Mesothelial cell of epicardium (in vitro differentiated cells): ENCODE measurements at regions not wholly inside any gene's neighbourhood (a gene's known extent, or its start where the extent isn't known, plus 50 kb on each side); places are given as distances from the start of the nearest gene placed in this dataset.
A peak's percentile ranks its signal among the peaks of the same experiment; 100 is the strongest.
"Not testable (repeated sequence)": the region's sequence is repeated elsewhere in the genome, so short reads cannot be mapped to it uniquely, and the experiment has no call there.

Source experiments
- DNase-seq, 2 experiments: peaks; one replicate each; pipeline ENCODE4 v3.0.0; 2021; ENCODE audit warnings: low spot score in 2 of 2; ENCODE audit not compliant: unreplicated experiment in 2 of 2
- H3K27ac Mint-ChIP-seq: 2 replicates; pipeline ENCODE4 v1.8.0; 2021; ENCODE audit warnings: mixed read lengths
- H3K27me3 Mint-ChIP-seq: 2 replicates; pipeline ENCODE4 v1.8.0; 2021; ENCODE audit warnings: low read depth, mixed read lengths
- H3K36me3 Mint-ChIP-seq: 2 replicates; pipeline ENCODE4 v1.8.0; 2021; ENCODE audit warnings: mixed read lengths
- H3K4me1 Mint-ChIP-seq: 2 replicates; pipeline ENCODE4 v1.8.0; 2021; ENCODE audit warnings: mixed read lengths
- H3K4me3 Mint-ChIP-seq: 2 replicates; pipeline ENCODE4 v1.8.0; 2021; ENCODE audit warnings: mild to moderate bottlenecking, moderate library complexity, mixed read lengths
- H3K9me3 Mint-ChIP-seq: 2 replicates; pipeline ENCODE4 v1.8.0; 2021; ENCODE audit warnings: mixed read lengths
- TF ChIP-seq, protein P1 (sequence below): fragments of 200-600 bp; sonication (generic); IDR thresholded peaks from one replicate; pipeline ENCODE4 v1.5.0; 2021; ENCODE audit warnings: antibody characterized with exemption; ENCODE audit not compliant: unreplicated experiment

DNA sequence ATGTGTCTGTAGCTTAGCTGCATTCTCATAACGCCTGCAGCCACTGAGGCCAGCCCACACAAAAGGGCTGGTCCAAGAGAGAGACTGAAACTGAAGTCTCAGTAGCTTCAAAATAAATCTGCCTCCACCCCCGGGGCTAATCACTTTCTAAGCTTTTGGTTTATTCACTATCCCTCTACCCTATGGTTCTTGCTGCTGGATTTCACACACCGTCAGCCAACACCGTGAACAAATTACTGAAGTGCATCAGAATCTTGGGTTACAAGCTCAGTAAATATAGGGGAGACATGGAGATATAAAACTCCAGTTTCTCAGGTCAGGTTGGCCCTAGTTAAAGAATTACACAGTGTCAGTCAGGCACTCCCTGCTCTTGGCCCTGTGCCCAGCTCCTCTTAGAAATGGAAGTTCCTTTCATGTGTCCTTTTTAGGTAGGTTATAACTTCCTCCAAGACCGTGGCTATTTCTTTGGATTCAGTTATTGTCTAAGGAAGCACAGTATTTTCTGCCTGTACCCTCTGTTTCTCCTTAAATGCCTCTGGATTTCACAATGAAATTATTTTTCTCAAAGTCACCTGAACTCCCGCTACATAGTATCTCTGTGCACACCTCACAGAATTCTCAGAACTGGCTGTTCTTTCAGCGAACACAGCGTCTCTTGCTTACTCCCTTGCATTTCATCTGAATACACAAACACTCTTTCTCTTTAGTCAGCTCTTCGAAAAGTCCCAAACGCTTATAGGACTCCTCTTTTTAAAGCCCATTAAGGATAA lies 112.5 kb downstream of the FAM174A start:
- peaks cover 21% of the 10 kb centered on the region for H3K4me1 Mint-ChIP-seq
- TF ChIP-seq, protein P1, sequence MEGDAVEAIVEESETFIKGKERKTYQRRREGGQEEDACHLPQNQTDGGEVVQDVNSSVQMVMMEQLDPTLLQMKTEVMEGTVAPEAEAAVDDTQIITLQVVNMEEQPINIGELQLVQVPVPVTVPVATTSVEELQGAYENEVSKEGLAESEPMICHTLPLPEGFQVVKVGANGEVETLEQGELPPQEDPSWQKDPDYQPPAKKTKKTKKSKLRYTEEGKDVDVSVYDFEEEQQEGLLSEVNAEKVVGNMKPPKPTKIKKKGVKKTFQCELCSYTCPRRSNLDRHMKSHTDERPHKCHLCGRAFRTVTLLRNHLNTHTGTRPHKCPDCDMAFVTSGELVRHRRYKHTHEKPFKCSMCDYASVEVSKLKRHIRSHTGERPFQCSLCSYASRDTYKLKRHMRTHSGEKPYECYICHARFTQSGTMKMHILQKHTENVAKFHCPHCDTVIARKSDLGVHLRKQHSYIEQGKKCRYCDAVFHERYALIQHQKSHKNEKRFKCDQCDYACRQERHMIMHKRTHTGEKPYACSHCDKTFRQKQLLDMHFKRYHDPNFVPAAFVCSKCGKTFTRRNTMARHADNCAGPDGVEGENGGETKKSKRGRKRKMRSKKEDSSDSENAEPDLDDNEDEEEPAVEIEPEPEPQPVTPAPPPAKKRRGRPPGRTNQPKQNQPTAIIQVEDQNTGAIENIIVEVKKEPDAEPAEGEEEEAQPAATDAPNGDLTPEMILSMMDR: no peak
- H3K36me3 Mint-ChIP-seq: no peaks in the 10 kb centered on the region
- H3K4me3 Mint-ChIP-seq: no peak overlapping the region
- peak; percentile 49 to 74 for DNase-seq
- no peaks in the 10 kb centered on the region for H3K9me3 Mint-ChIP-seq
- H3K27me3 Mint-ChIP-seq: no peaks in the 10 kb centered on the region
- H3K27ac Mint-ChIP-seq: peak overlapping the region; percentile 81

DNA sequence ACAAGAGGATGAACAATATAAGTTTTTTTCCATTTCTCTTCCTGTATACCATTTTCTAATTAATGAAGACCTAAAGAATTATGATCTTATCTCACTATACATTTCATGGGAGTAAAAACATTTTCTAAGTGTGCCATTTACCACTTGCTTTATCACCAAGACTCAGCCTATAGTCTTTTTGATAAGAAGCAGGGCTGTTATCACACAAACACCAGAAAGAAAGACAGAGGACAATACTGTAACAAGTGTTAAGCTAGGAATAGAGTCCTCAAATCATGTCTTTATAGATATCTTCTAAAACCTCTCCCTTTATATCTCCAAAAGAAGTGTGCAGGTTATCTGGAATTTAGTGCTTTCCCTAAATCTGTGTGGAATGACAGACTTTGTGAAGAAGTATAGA lies 119.7 kb downstream of the FAM174A start:
- TF ChIP-seq, protein P1: no peak
- DNase-seq: no peak
- Mint-ChIP-seq H3K9me3 (no peaks in the 10 kb centered on the region), H3K4me1 (no peaks in the 10 kb centered on the region), H3K36me3 (no peaks in the 10 kb centered on the region), H3K27ac (no peak overlapping the region), H3K4me3 (no peak overlapping the region), H3K27me3 (peaks cover 2% of the 10 kb centered on the region)

DNA sequence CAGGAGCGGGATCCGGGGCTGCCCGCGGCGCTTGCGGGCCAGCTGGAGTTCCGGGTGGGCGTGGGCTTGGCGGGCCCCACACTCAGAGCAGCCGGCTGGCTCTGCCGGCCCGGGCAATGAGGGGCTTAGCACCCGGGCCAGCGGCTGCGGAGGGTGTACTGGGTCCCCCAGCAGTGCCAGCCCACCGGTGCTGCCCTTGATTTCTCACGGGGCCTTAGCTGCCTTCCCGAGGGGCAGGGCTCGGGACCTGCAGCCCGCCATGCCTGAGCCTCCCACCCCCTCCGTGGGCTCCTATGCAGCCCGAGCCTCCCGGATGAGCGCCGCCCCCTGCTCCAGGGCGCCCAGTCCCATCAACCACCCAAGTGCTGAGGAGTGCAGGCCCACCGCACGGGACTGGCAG lies 121.6 kb downstream of the FAM174A start:
- not testable (repeated sequence) for H3K36me3 Mint-ChIP-seq, H3K4me3 Mint-ChIP-seq, H3K4me1 Mint-ChIP-seq, DNase-seq, H3K27me3 Mint-ChIP-seq, H3K27ac Mint-ChIP-seq, H3K9me3 Mint-ChIP-seq

DNA sequence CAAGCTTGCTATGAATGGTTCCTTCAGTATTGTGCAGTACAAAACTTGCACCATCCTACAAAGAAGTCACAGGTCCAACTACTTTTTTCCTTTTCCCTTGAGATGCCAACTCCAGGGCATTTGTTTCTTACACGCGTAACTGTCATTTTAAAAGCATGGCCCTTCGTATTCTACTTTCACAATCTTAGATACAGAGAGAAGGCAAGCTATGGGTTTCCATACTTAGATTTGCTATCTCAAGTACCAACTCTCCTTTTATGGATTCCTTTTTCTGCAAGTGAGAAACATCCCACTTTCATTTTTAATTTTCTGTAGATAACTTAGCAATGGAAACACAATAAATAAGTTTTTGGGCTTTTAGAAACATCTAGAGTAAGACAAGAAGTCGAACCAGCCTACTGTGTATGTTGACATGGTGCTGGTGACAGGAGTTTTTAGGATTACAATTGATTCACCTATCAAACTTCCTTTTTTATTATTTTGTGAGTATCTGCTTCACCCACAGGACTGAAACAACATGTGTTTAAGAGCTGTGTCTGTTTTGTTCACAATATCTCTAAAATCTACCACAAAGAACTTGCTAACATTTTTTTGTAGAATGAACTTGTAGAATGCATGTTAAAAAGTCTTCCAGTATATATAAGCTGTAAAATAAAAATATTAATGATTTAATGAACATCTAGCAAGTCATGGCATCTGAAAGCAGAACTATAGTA lies 124.1 kb downstream of the FAM174A start:
- H3K9me3 Mint-ChIP-seq: no peaks in the 10 kb centered on the region
- no peaks in the 10 kb centered on the region for H3K36me3 Mint-ChIP-seq
- H3K4me1 Mint-ChIP-seq: peaks cover 1% of the 10 kb centered on the region
- no peak overlapping the region for H3K4me3 Mint-ChIP-seq
- H3K27ac Mint-ChIP-seq: no peak overlapping the region
- H3K27me3 Mint-ChIP-seq: peaks cover 2% of the 10 kb centered on the region
- TF ChIP-seq, protein P1: no peak
- no peak for DNase-seq

DNA sequence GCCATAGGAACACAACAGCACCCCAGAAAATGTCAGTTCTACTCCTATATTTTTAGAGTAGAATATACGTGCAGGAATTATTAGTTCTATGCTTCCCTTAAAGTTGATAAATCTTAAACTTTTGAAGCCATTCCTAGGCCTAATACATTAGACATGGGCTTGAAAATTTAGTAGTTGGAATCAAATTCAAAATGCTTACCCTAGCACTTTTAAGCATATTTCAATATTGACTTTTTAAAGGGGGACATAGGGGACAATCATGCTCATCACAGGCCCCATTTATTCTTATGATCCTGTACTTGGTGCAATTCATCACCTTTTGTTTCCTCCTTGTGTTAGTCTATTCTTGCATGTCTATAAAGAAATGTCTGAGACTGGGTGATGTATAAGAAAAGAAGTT lies 129.0 kb downstream of the FAM174A start:
- DNase-seq: no peak
- H3K9me3 Mint-ChIP-seq: no peaks in the 10 kb centered on the region
- no peak overlapping the region for H3K4me3 Mint-ChIP-seq
- peaks cover 1% of the 10 kb centered on the region for H3K4me1 Mint-ChIP-seq
- H3K36me3 Mint-ChIP-seq: no peaks in the 10 kb centered on the region
- H3K27me3 Mint-ChIP-seq: peaks cover 2% of the 10 kb centered on the region
- TF ChIP-seq, protein P1: no peak
- no peak overlapping the region for H3K27ac Mint-ChIP-seq

DNA sequence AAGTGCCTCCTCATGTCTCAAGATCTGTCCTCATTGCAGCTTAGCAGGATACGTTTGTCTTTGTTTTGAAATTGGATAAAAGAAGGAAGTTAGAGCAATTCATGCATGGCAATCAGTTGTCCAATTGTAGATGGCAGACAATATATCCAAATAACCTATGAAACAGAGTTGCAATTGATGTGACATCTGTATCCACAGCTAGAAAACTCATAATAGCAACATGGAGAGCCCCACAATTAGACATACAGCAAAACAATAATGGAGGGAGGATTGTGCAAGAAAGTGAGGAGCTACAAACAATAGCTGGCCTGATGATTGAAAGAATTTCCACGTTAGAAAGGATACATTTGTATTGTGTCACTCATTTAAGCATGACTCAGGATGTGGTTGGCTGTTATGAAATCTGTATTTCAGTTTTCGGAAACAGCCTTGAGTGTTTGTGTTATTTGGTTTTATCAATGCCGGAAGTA lies 132.0 kb downstream of the FAM174A start:
- Mint-ChIP-seq H3K27me3 (no peaks in the 10 kb centered on the region), H3K4me3 (no peak overlapping the region), H3K36me3 (peaks cover 2% of the 10 kb centered on the region), H3K4me1 (peaks cover 1% of the 10 kb centered on the region), H3K27ac (no peak overlapping the region), H3K9me3 (peaks cover 6% of the 10 kb centered on the region)
- DNase-seq: no peak
- TF ChIP-seq, protein P1: no peak
